ENCODE measurements at regions not wholly inside any gene's neighbourhood (a gene's known extent, or its start where the extent isn't known, plus 50 kb on each side); places are given as distances from the start of the nearest gene placed in this dataset.
"Not testable (repeated sequence)": the region's sequence is repeated elsewhere in the genome, so short reads cannot be mapped to it uniquely, and the experiment has no call there.

DNA sequence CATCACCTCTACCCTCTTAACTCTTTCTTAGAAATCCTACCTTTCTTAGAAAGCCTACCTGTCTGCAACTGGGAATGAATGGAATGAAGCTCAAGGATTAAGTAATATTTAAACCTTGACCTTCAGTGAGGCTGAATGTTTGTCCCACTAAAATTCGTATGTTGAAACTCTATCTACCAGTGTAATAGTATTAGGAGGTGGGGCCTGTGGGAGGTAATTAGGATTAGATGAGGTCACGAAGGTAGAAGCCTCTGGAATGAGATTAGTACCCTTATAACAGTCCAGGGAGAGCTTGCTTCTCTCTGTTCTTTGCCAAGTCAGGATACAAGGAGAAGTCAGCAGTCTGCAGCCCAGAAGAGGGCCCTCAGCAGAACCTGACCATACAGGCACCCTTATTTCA is 158.0 kb downstream of the TENT5A start:
- Histone ChIP-seq H3K36me3 (ENCODE audit: insufficient read depth) (no peaks in the 10 kb centered on the region), H4K20me1 (ENCODE audit: insufficient read depth) (no peaks in the 10 kb centered on the region), H3K27ac (no peak overlapping the region)

GRCh38 chr6:81590314-81590691 is 162.2 kb downstream of the TENT5A start:
- TF ChIP-seq, protein P1, sequence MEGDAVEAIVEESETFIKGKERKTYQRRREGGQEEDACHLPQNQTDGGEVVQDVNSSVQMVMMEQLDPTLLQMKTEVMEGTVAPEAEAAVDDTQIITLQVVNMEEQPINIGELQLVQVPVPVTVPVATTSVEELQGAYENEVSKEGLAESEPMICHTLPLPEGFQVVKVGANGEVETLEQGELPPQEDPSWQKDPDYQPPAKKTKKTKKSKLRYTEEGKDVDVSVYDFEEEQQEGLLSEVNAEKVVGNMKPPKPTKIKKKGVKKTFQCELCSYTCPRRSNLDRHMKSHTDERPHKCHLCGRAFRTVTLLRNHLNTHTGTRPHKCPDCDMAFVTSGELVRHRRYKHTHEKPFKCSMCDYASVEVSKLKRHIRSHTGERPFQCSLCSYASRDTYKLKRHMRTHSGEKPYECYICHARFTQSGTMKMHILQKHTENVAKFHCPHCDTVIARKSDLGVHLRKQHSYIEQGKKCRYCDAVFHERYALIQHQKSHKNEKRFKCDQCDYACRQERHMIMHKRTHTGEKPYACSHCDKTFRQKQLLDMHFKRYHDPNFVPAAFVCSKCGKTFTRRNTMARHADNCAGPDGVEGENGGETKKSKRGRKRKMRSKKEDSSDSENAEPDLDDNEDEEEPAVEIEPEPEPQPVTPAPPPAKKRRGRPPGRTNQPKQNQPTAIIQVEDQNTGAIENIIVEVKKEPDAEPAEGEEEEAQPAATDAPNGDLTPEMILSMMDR (conservative IDR thresholded peaks at IDR 0.05; ENCODE audit: low read depth, low read length) = no peak
- Histone ChIP-seq H3K4me1 (ENCODE audit: low read depth, poor library complexity, severe bottlenecking) (no peaks in the 10 kb centered on the region), H2AFZ (ENCODE audit: low read depth) (no peak overlapping the region), H3K27me3 (ENCODE audit: insufficient read depth, low read depth) (no peaks in the 10 kb centered on the region), H3K9ac (no peak overlapping the region), H3K4me2 (no peak overlapping the region), H3K79me2 (ENCODE audit: insufficient read depth, low read depth) (no peaks in the 10 kb centered on the region), H3K36me3 (ENCODE audit: insufficient read depth) (no peaks in the 10 kb centered on the region), H3K27ac (no peak overlapping the region), H4K20me1 (ENCODE audit: insufficient read depth) (no peaks in the 10 kb centered on the region), H3K4me3 (IDR thresholded peaks at IDR 0.05; ENCODE audit: insufficient read depth, low read depth, low read length) (no peak overlapping the region)

More for the DNA sequence above, 158.0 kb downstream of the TENT5A start:
- TF ChIP-seq, protein P1 (conservative IDR thresholded peaks at IDR 0.05; ENCODE audit: low read depth, low read length) = no peak
- Histone ChIP-seq H3K4me2 (no peak overlapping the region), H3K9ac (no peak overlapping the region), H2AFZ (ENCODE audit: low read depth) (no peak overlapping the region), H3K27me3 (ENCODE audit: insufficient read depth, low read depth) (no peaks in the 10 kb centered on the region), H3K79me2 (ENCODE audit: insufficient read depth, low read depth) (no peaks in the 10 kb centered on the region), H3K4me1 (ENCODE audit: low read depth, poor library complexity, severe bottlenecking) (no peaks in the 10 kb centered on the region), H3K4me3 (IDR thresholded peaks at IDR 0.05; ENCODE audit: insufficient read depth, low read depth, low read length) (no peak overlapping the region)

GRCh38 chr6:81589465-81590313 is 162.8 kb downstream of the TENT5A start:
- no peaks in the 10 kb centered on the region for H3K79me2 ChIP-seq (ENCODE audit: insufficient read depth, low read depth)
- H4K20me1 ChIP-seq (ENCODE audit: insufficient read depth) = no peaks in the 10 kb centered on the region
- no peak overlapping the region for H3K9ac ChIP-seq
- H3K27me3 ChIP-seq (ENCODE audit: insufficient read depth, low read depth) = no peaks in the 10 kb centered on the region
- H3K36me3 ChIP-seq (ENCODE audit: insufficient read depth) = no peaks in the 10 kb centered on the region
- no peak overlapping the region for H3K4me3 ChIP-seq (IDR thresholded peaks at IDR 0.05; ENCODE audit: insufficient read depth, low read depth, low read length)
- H3K4me2 ChIP-seq = no peak overlapping the region
- TF ChIP-seq, protein P1 (conservative IDR thresholded peaks at IDR 0.05; ENCODE audit: low read depth, low read length) = no peak
- no peak overlapping the region for H2AFZ ChIP-seq (ENCODE audit: low read depth)
- H3K4me1 ChIP-seq (ENCODE audit: low read depth, poor library complexity, severe bottlenecking) = no peaks in the 10 kb centered on the region
- H3K27ac ChIP-seq = no peak overlapping the region

- not testable (repeated sequence) for H3K36me3 ChIP-seq (ENCODE audit: insufficient read depth); H3K27ac ChIP-seq; H3K9ac ChIP-seq; H4K20me1 ChIP-seq (ENCODE audit: insufficient read depth); H3K4me2 ChIP-seq; H3K27me3 ChIP-seq (ENCODE audit: insufficient read depth, low read depth); H3K79me2 ChIP-seq (ENCODE audit: insufficient read depth, low read depth); H3K4me3 ChIP-seq (IDR thresholded peaks at IDR 0.05; ENCODE audit: insufficient read depth, low read depth, low read length); H2AFZ ChIP-seq (ENCODE audit: low read depth); H3K4me1 ChIP-seq (ENCODE audit: low read depth, poor library complexity, severe bottlenecking)
Observed at GRCh38 chr6:81585686-81586085, 166.8 kb downstream of the TENT5A start.

DNA sequence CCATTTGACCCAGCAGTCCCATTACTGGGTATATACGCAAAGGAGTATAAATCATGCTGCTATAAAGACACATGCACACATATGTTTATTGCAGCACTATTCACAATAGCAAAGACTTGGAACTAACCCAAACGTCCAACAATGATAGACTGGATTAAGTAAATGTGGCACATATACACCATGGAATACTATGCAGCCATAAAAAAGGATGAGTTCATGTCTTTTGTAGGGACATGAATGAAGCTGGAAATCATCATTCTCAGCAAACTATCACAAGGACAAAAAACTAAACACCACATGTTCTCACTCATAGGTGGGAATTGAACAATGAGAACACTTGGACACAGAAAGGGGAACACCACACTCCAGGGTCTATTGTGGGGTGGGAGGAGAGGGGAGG is 168.3 kb downstream of the TENT5A start:
- H3K4me3 ChIP-seq (IDR thresholded peaks at IDR 0.05; ENCODE audit: insufficient read depth, low read depth, low read length); H3K4me2 ChIP-seq; H3K79me2 ChIP-seq (ENCODE audit: insufficient read depth, low read depth); H3K27me3 ChIP-seq (ENCODE audit: insufficient read depth, low read depth); H2AFZ ChIP-seq (ENCODE audit: low read depth); H3K4me1 ChIP-seq (ENCODE audit: low read depth, poor library complexity, severe bottlenecking); H3K9ac ChIP-seq; H3K36me3 ChIP-seq (ENCODE audit: insufficient read depth); H4K20me1 ChIP-seq (ENCODE audit: insufficient read depth); H3K27ac ChIP-seq: not testable (repeated sequence)
